ENCODE measurements at regions not wholly inside any gene's neighbourhood (a gene's known extent, or its start where the extent isn't known, plus 50 kb on each side); places are given as distances from the start of the nearest gene placed in this dataset.

GRCh38 chr17:6240001-6240400 is 169.8 kb downstream of the WSCD1 start:
- intact Hi-C loops (cut with micrococcal nuclease) = no loop called here
- no peak overlapping the region for H3K4me3 Mint-ChIP-seq

GRCh38 chr17:6239241-6239798 is 169.1 kb downstream of the WSCD1 start:
- Mint-ChIP-seq H3K9me3 (no peaks in the 10 kb centered on the region), H3K27ac (no peak overlapping the region), H3K4me1 (no peaks in the 10 kb centered on the region), H3K36me3 (ENCODE audit: low read depth) (no peaks in the 10 kb centered on the region), H3K27me3 (peaks cover 4% of the 10 kb centered on the region), H3K4me3 (no peak overlapping the region)
- DNase-seq = no peak
- intact Hi-C loops (cut with micrococcal nuclease) = no loop called here

More at GRCh38 chr17:6240001-6240400, 169.8 kb downstream of the WSCD1 start:
- DNase-seq = no peak
- Mint-ChIP-seq H3K27me3 (peaks cover 4% of the 10 kb centered on the region), H3K36me3 (ENCODE audit: low read depth) (no peaks in the 10 kb centered on the region), H3K9me3 (no peaks in the 10 kb centered on the region), H3K27ac (no peak overlapping the region), H3K4me1 (no peaks in the 10 kb centered on the region)

GRCh38 chr17:6233856-6234255 is 163.7 kb downstream of the WSCD1 start:
- no peaks in the 10 kb centered on the region for H3K4me1 Mint-ChIP-seq
- no peak overlapping the region for H3K27ac Mint-ChIP-seq
- no peak overlapping the region for H3K4me3 Mint-ChIP-seq
- no peak for DNase-seq
- H3K27me3 Mint-ChIP-seq = peaks cover 4% of the 10 kb centered on the region
- no peaks in the 10 kb centered on the region for H3K36me3 Mint-ChIP-seq (ENCODE audit: low read depth)
- H3K9me3 Mint-ChIP-seq = no peaks in the 10 kb centered on the region
- intact Hi-C loops (cut with micrococcal nuclease) = no loop called here

GRCh38 chr17:6233339-6233738 is 163.2 kb downstream of the WSCD1 start:
- DNase-seq = no peak
- peaks cover 3% of the 10 kb centered on the region for H3K27me3 Mint-ChIP-seq
- H3K4me3 Mint-ChIP-seq = no peak overlapping the region
- H3K9me3 Mint-ChIP-seq = no peaks in the 10 kb centered on the region
- intact Hi-C loops (cut with micrococcal nuclease) = no loop called here
- H3K36me3 Mint-ChIP-seq (ENCODE audit: low read depth) = no peaks in the 10 kb centered on the region
- H3K27ac Mint-ChIP-seq = no peak overlapping the region
- no peaks in the 10 kb centered on the region for H3K4me1 Mint-ChIP-seq

- Mint-ChIP-seq H3K27me3 (no peaks in the 10 kb centered on the region), H3K36me3 (ENCODE audit: low read depth) (no peaks in the 10 kb centered on the region), H3K4me1 (no peaks in the 10 kb centered on the region), H3K9me3 (no peaks in the 10 kb centered on the region), H3K27ac (no peak overlapping the region), H3K4me3 (no peak overlapping the region)
- intact Hi-C loops (cut with micrococcal nuclease) = no loop called here
- DNase-seq = no peak
Measured at GRCh38 chr17:6232732-6233101, 162.5 kb downstream of the WSCD1 start.

GRCh38 chr17:6231886-6232731 is 161.9 kb downstream of the WSCD1 start:
- DNase-seq = no peak
- H3K4me3 Mint-ChIP-seq = no peak overlapping the region
- H3K9me3 Mint-ChIP-seq = no peaks in the 10 kb centered on the region
- intact Hi-C loops (cut with micrococcal nuclease) = no loop called here
- no peaks in the 10 kb centered on the region for H3K36me3 Mint-ChIP-seq (ENCODE audit: low read depth)
- no peaks in the 10 kb centered on the region for H3K4me1 Mint-ChIP-seq
- no peaks in the 10 kb centered on the region for H3K27me3 Mint-ChIP-seq
- H3K27ac Mint-ChIP-seq = no peak overlapping the region

- Mint-ChIP-seq H3K36me3 (ENCODE audit: low read depth) (no peaks in the 10 kb centered on the region), H3K4me3 (no peak overlapping the region), H3K4me1 (no peaks in the 10 kb centered on the region), H3K9me3 (no peaks in the 10 kb centered on the region), H3K27ac (no peak overlapping the region), H3K27me3 (no peaks in the 10 kb centered on the region)
- no peak for DNase-seq
- intact Hi-C loops (cut with micrococcal nuclease) = no loop called here
Measured at GRCh38 chr17:6231465-6231864, 161.3 kb downstream of the WSCD1 start.

GRCh38 chr17:6218333-6218732 is 148.2 kb downstream of the WSCD1 start:
- no peak for DNase-seq
- no peak overlapping the region for H3K27ac Mint-ChIP-seq
- H3K9me3 Mint-ChIP-seq = no peaks in the 10 kb centered on the region
- peaks cover 2% of the 10 kb centered on the region for H3K4me1 Mint-ChIP-seq
- intact Hi-C loops (cut with micrococcal nuclease) = no loop called here
- H3K4me3 Mint-ChIP-seq = no peak overlapping the region
- no peaks in the 10 kb centered on the region for H3K36me3 Mint-ChIP-seq (ENCODE audit: low read depth)
- peaks cover 16% of the 10 kb centered on the region for H3K27me3 Mint-ChIP-seq

GRCh38 chr17:6215071-6216035 is 145.2 kb downstream of the WSCD1 start:
- no peak for DNase-seq
- no peaks in the 10 kb centered on the region for H3K4me1 Mint-ChIP-seq
- H3K27ac Mint-ChIP-seq = no peak overlapping the region
- H3K9me3 Mint-ChIP-seq = no peaks in the 10 kb centered on the region
- intact Hi-C loops (cut with micrococcal nuclease) = no loop called here
- no peaks in the 10 kb centered on the region for H3K36me3 Mint-ChIP-seq (ENCODE audit: low read depth)
- H3K4me3 Mint-ChIP-seq = no peak overlapping the region
- peaks cover 9% of the 10 kb centered on the region for H3K27me3 Mint-ChIP-seq

GRCh38 chr17:6213859-6214258 is 143.7 kb downstream of the WSCD1 start:
- H3K4me3 Mint-ChIP-seq = no peak overlapping the region
- no peaks in the 10 kb centered on the region for H3K36me3 Mint-ChIP-seq (ENCODE audit: low read depth)
- no peaks in the 10 kb centered on the region for H3K9me3 Mint-ChIP-seq
- DNase-seq = no peak
- no peaks in the 10 kb centered on the region for H3K4me1 Mint-ChIP-seq
- intact Hi-C loops (cut with micrococcal nuclease) = no loop called here
- H3K27me3 Mint-ChIP-seq = peaks cover 7% of the 10 kb centered on the region
- H3K27ac Mint-ChIP-seq = no peak overlapping the region

GRCh38 chr17:6212766-6213165 is 142.6 kb downstream of the WSCD1 start:
- Mint-ChIP-seq H3K9me3 (no peaks in the 10 kb centered on the region), H3K27me3 (no peaks in the 10 kb centered on the region), H3K27ac (no peak overlapping the region), H3K4me3 (no peak overlapping the region), H3K4me1 (no peaks in the 10 kb centered on the region), H3K36me3 (ENCODE audit: low read depth) (no peaks in the 10 kb centered on the region)
- DNase-seq = no peak
- intact Hi-C loops (cut with micrococcal nuclease) = no loop called here

GRCh38 chr17:6209829-6210228 is 139.7 kb downstream of the WSCD1 start:
- Mint-ChIP-seq H3K27me3 (no peaks in the 10 kb centered on the region), H3K9me3 (no peaks in the 10 kb centered on the region), H3K4me3 (no peak overlapping the region), H3K4me1 (no peaks in the 10 kb centered on the region), H3K27ac (no peak overlapping the region), H3K36me3 (ENCODE audit: low read depth) (no peaks in the 10 kb centered on the region)
- intact Hi-C loops (cut with micrococcal nuclease) = no loop called here
- no peak for DNase-seq

- no peaks in the 10 kb centered on the region for H3K4me1 Mint-ChIP-seq
- no peak overlapping the region for H3K4me3 Mint-ChIP-seq
- H3K27me3 Mint-ChIP-seq = no peaks in the 10 kb centered on the region
- H3K27ac Mint-ChIP-seq = no peak overlapping the region
- DNase-seq = no peak
- intact Hi-C loops (cut with micrococcal nuclease) = no loop called here
- H3K36me3 Mint-ChIP-seq (ENCODE audit: low read depth) = no peaks in the 10 kb centered on the region
- H3K9me3 Mint-ChIP-seq = no peaks in the 10 kb centered on the region
Measured at GRCh38 chr17:6208608-6209180, 138.5 kb downstream of the WSCD1 start.

GRCh38 chr17:6205525-6205924 is 135.3 kb downstream of the WSCD1 start:
- intact Hi-C loops (cut with micrococcal nuclease) = no loop called here
- H3K9me3 Mint-ChIP-seq = no peaks in the 10 kb centered on the region
- DNase-seq = no peak
- H3K27ac Mint-ChIP-seq = no peak overlapping the region
- no peaks in the 10 kb centered on the region for H3K36me3 Mint-ChIP-seq (ENCODE audit: low read depth)
- H3K27me3 Mint-ChIP-seq = no peaks in the 10 kb centered on the region
- no peaks in the 10 kb centered on the region for H3K4me1 Mint-ChIP-seq
- H3K4me3 Mint-ChIP-seq = no peak overlapping the region
